B cell (primary cell): ENCODE measurements at regions not wholly inside any gene's neighbourhood (a gene's known extent, or its start where the extent isn't known, plus 50 kb on each side); places are given as distances from the start of the nearest gene placed in this dataset.

ENCODE experiments used
- ATAC-seq: fragments of 200-7000 bp; cut with Tn5 transposase; one replicate; pipeline ENCODE4 v1.10.0; 2021; ENCODE audit warnings: low read depth, mild to moderate bottlenecking, moderate number of reproducible peaks, moderate library complexity
- CTCF ChIA-PET: fragments of 350-600 bp; sonication (Branson Sonifier 250); formaldehyde crosslinking; loops from one replicate; lab custom pipeline; 2021; ENCODE audit warnings: antibody characterized with exemption, inconsistent platforms; lab: Charles Lee
- POLR2A ChIA-PET: fragments of 350-600 bp; sonication (Branson Sonifier 250); formaldehyde crosslinking; loops from one replicate; lab custom pipeline; 2021; ENCODE audit warnings: antibody characterized with exemption; lab: Charles Lee
- DNase-seq: peaks from one replicate; pipeline ENCODE4 v3.0.0; 2013
- H2AFZ ChIP-seq: 2 replicates; pipeline ENCODE4 v1.6.1; 2012; ENCODE audit warnings: mild to moderate bottlenecking, low read depth, low read length; ENCODE audit not compliant: insufficient read depth, poor library complexity, severe bottlenecking
- H3K27ac ChIP-seq, 2 donors: 1 replicate in 1 of 2; 2 replicates in 1 of 2; pipeline ENCODE4 v1.5.1; 2012 to 2013; ENCODE audit warnings: low read length in 2 of 2, mild to moderate bottlenecking in 2 of 2, moderate library complexity in 1 of 2
- H3K27me3 ChIP-seq, 4 experiments: fragments of 200-600 bp in 1 of 4; sonication (generic) in 1 of 4; replicated peaks in 1 of 4; 1 replicate in 2 of 4; 2 replicates in 2 of 4; pipeline versions ENCODE4 v1.6.1 to v1.7.0; 2013 to 2016; ENCODE audit warnings: low read length in 3 of 4, mild to moderate bottlenecking in 2 of 4, mixed read lengths in 1 of 4, moderate library complexity in 1 of 4; ENCODE audit not compliant: insufficient read depth in 4 of 4, control insufficient read depth in 3 of 4; ENCODE audit errors: control extremely low read depth in 1 of 4
- H3K36me3 ChIP-seq, 2 experiments: replicated peaks in 1 of 2; 1 replicate in 1 of 2; 2 replicates in 1 of 2; pipeline versions ENCODE4 v1.6.1 to v1.7.1; 2013; ENCODE audit warnings: low read length in 1 of 2; ENCODE audit not compliant: insufficient read depth in 2 of 2, control insufficient read depth in 1 of 2; ENCODE audit errors: control extremely low read depth in 1 of 2, extremely low read depth in 1 of 2
- H3K4me1 ChIP-seq, 2 donors: fragments of 200-600 bp in 1 of 2; sonication (generic) in 1 of 2; 1 replicate in 1 of 2; 2 replicates in 1 of 2; pipeline versions ENCODE4 v1.5.1 to v1.6.1; 2013 to 2017; ENCODE audit warnings: low read length in 2 of 2; ENCODE audit not compliant: control insufficient read depth in 2 of 2, insufficient read depth in 2 of 2
- H3K4me2 ChIP-seq: replicated peaks from 2 replicates; pipeline ENCODE3; 2012; ENCODE audit warnings: mild to moderate bottlenecking, low read depth, low read length; ENCODE audit not compliant: poor library complexity, severe bottlenecking
- H3K4me3 ChIP-seq, 5 experiments: fragments of 200-600 bp in 1 of 5; sonication (generic) in 1 of 5; 1 replicate in 3 of 5; 2 replicates in 2 of 5; pipeline versions ENCODE4 v1.5.1 to v1.7.0; 2011 to 2016; ENCODE audit warnings: low read length in 4 of 5, mild to moderate bottlenecking in 4 of 5, low read depth in 2 of 5, control low read depth in 1 of 5, moderate library complexity in 1 of 5; ENCODE audit not compliant: insufficient read depth in 1 of 5; ENCODE audit errors: control extremely low read depth in 1 of 5, extremely low read depth in 1 of 5
- H3K79me2 ChIP-seq: fragments of 200-600 bp; sonication (generic); one replicate; pipeline ENCODE4 v1.6.0; 2016; ENCODE audit warnings: low read length; ENCODE audit not compliant: control insufficient read depth, insufficient read depth
- H3K9ac ChIP-seq: fragments of 200-600 bp; sonication (generic); 2 replicates; pipeline ENCODE4 v1.6.1; 2017; ENCODE audit warnings: mild to moderate bottlenecking, low read length, moderate library complexity
- H3K9me3 ChIP-seq, 3 donors: one replicate each; pipeline versions ENCODE4 v1.6.1 to v1.7.1; 2013; ENCODE audit warnings: low read length in 2 of 3; ENCODE audit not compliant: control insufficient read depth in 2 of 3, insufficient read depth in 1 of 3; ENCODE audit errors: control extremely low read depth in 1 of 3
- H4K20me1 ChIP-seq: 2 replicates; pipeline ENCODE4 v1.6.0; 2012; ENCODE audit warnings: mild to moderate bottlenecking, low read length; ENCODE audit not compliant: insufficient read depth, control insufficient read depth, poor library complexity, severe bottlenecking
- H3K27ac Mint-ChIP-seq: one replicate; pipeline ENCODE4 v1.8.0; 2021; ENCODE audit warnings: mixed read lengths
- H3K27me3 Mint-ChIP-seq: one replicate; pipeline ENCODE4 v1.8.0; 2021; ENCODE audit warnings: mixed read lengths
- H3K4me1 Mint-ChIP-seq: one replicate; pipeline ENCODE4 v1.8.0; 2021; ENCODE audit warnings: mixed read lengths
- H3K4me3 Mint-ChIP-seq: one replicate; pipeline ENCODE4 v1.8.0; 2021; ENCODE audit warnings: mixed read lengths
- H3K9me3 Mint-ChIP-seq: one replicate; pipeline ENCODE4 v1.8.0; 2022; ENCODE audit warnings: mixed read lengths; ENCODE audit not compliant: insufficient read depth
- CTCF ChIP-seq: fragments of 200-600 bp; IDR thresholded peaks from one replicate; pipeline ENCODE4 v1.8.0; 2022; ENCODE audit warnings: antibody characterized with exemption, mild to moderate bottlenecking
- EZH2 ChIP-seq: IDR thresholded peaks from 2 replicates; pipeline ENCODE4 v1.6.1; 2012; ENCODE audit warnings: borderline replicate concordance, low read depth, mild to moderate bottlenecking, moderate library complexity, low read length; ENCODE audit not compliant: insufficient read depth, poor library complexity, severe bottlenecking
- WGBS: methylation state at CpG from one replicate; pipeline ENCODE4 v1.1.5; 2013; ENCODE audit warnings: missing lambda C conversion rate; ENCODE audit not compliant: insufficient coverage; 5-methylcytosine and 5-hydroxymethylcytosine counted together
- intact Hi-C: fragments of 100-400 bp; cut with micrococcal nuclease; formaldehyde crosslinking; loops from one replicate; pipeline ENCODE4 v1.10.0; 2022

DNA sequence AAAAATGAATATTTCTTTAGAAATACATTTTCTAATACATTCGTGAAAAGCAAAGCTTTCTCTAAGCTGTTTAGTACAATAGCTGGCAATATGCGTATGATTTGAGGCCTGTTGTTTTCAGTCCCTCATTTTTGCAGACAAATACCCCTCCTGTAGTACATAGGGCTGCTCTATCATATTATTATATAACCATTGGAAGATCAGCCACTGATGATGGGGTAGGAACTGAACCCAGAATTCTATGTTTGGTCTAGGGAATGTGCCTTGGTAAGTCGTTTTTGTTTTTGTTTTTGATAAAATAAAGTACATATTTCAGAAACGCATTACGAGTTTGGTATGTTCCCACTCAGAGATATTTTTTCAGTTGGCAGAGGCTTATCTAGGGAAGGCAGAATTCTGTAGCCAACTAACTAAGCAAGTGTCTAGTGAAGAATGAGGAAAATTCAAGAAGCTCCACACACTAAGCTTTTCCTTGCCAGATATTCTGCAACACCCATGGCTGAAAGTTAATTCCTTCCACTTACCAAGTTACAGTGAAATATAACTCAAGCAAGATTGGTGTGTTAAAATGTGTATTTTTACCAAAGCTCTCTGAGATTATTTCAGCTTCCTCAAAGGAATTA, 656.9 kb upstream of the MIR17HG start:
- H3K79me2 ChIP-seq: no peaks in the 10 kb centered on the region
- ChIA-PET POLR2A (no interaction called here), CTCF (no interaction called here)
- intact Hi-C loops: no loop called here
- Mint-ChIP-seq H3K9me3 (peaks cover 3% of the 10 kb centered on the region), H3K27ac (no peak overlapping the region), H3K4me3 (no peak overlapping the region), H3K4me1 (no peaks in the 10 kb centered on the region), H3K27me3 (no peaks in the 10 kb centered on the region)
- no peaks in the 10 kb centered on the region for H3K36me3 ChIP-seq
- H3K9me3 ChIP-seq: peaks cover 0 to 2% (median 0%) of the 10 kb centered on the region in 3 donors
- ATAC-seq (no peak), DNase-seq (no peak)
- H3K4me1 ChIP-seq: no peaks in the 10 kb centered on the region
- H4K20me1 ChIP-seq: no peaks in the 10 kb centered on the region
- no peak overlapping the region for H3K4me3 ChIP-seq
- WGBS: 86% methylated on average over 3 of the region's 5 CpGs
- H3K27me3 ChIP-seq: no peaks in the 10 kb centered on the region
- no peak overlapping the region for H3K27ac ChIP-seq
- no peak overlapping the region for H3K9ac ChIP-seq
- H2AFZ ChIP-seq: no peak overlapping the region
- no peak overlapping the region for H3K4me2 ChIP-seq
- no peak for TF ChIP-seq EZH2
- no peak for TF ChIP-seq CTCF

- H3K4me2 ChIP-seq: no peak overlapping the region
- no peak overlapping the region for H3K27ac ChIP-seq
- H3K27me3 Mint-ChIP-seq: no peaks in the 10 kb centered on the region
- DNase-seq (no peak), ATAC-seq (no peak)
- H3K4me3 Mint-ChIP-seq: no peak overlapping the region
- no CpG with 5 or more reads among the region's 1 CpG for WGBS
- H3K4me1 ChIP-seq: no peaks in the 10 kb centered on the region
- no peak for TF ChIP-seq EZH2
- no peak for TF ChIP-seq CTCF
- H3K9me3 ChIP-seq: peaks cover 0 to 3% (median 0%) of the 10 kb centered on the region in 3 donors
- intact Hi-C loops: no loop called here
- H3K27me3 ChIP-seq: no peaks in the 10 kb centered on the region
- peaks cover 1% of the 10 kb centered on the region for H3K9me3 Mint-ChIP-seq
- H3K36me3 ChIP-seq: no peaks in the 10 kb centered on the region
- H4K20me1 ChIP-seq: no peaks in the 10 kb centered on the region
- no peak overlapping the region for H3K4me3 ChIP-seq
- POLR2A ChIA-PET: no interaction called here
- no peak overlapping the region for H3K27ac Mint-ChIP-seq
- CTCF ChIA-PET: no interaction called here
- H3K79me2 ChIP-seq: no peaks in the 10 kb centered on the region
- H2AFZ ChIP-seq: no peak overlapping the region
- H3K4me1 Mint-ChIP-seq: no peaks in the 10 kb centered on the region
- no peak overlapping the region for H3K9ac ChIP-seq
These were observed 651.2 kb upstream of the MIR17HG start for GRCh38 chr13:90696254-90696653.
